Endothelial cell of hepatic sinusoid (primary cell): ENCODE measurements at regions not wholly inside any gene's neighbourhood (a gene's known extent, or its start where the extent isn't known, plus 50 kb on each side); places are given as distances from the start of the nearest gene placed in this dataset.

Source experiments
- in situ Hi-C: cut with HindIII; loops from 2 replicates; pipeline ENCODE4 v1.10.0; 2017; ENCODE audit warnings: low sequenced_read_pairs

- in situ Hi-C loops: no loop called here
Measured at GRCh38 chr20:4095639-4096038, 53.0 kb upstream of the SMOX start.

GRCh38 chr20:4091490-4092479 lies 56.8 kb upstream of the SMOX start:
- in situ Hi-C loops: no loop called here

DNA sequence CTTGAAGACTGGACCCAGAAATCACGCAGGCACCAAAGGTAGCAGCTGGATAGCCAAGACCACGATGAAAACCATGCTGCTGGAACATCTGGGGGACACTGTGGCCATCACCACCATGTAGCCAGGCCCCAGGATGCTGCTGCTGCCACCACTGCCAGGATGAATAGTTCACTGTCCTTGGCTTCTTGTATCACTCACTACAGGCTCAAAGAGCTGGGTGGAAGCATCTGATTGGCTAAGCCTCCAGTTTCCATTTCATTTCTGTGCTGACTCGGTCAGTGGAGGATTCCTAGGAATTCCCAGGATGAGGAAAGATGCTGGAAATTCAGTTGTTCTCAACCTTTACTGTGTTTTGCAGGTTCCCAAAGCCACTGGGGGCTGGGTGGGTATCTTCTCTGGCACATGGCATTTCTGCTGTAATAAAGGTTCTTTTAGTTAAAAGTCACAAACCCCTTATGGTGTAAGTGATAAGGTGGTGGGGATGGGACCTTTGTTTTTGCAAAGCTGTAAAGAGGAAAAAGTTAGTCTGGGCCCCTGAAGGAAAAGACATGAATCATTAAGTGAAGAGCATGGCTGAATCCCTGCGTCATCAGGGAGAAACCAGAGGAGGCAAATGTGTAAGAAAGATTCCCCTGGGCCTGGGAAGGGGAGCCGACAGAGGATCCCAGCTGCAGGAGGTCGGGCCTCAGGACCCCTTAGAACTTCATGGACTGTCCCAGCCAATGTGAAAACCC lies 57.7 kb upstream of the SMOX start:
- in situ Hi-C loops: no loop called here

GRCh38 chr20:4089756-4090487 lies 58.7 kb upstream of the SMOX start:
- in situ Hi-C loops: loop anchor here (5.0 to 10.0 kb wide), 3 partner anchors 73 to 355 kb away; partner anchors contain the start of genes HSPA12B and RNF24

DNA sequence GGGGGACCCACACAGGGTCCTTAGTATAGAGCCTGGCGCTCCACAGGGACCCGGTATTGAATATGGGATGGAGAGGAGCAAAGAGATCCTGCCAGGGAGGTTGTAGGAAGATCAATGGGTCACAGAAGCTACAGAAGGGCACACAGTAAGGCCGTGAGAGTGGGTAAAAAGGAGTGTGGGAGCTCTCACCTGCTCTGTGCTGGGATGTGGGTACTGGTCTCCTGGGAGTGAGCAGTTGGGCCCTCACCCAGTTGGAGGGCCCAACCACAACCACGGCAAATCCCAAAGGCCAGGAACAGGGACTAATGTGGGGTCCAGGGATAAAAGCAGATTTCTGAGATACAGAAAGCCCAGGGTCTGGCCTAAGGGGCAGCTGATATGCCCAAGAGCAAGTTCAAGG lies 59.9 kb upstream of the SMOX start:
- in situ Hi-C loops: loop anchor here (5.0 to 10.0 kb wide), 3 partner anchors 71 to 354 kb away; partner anchors contain the start of genes HSPA12B and RNF24

- in situ Hi-C loops: loop anchor here (5.0 to 10.0 kb wide), 3 partner anchors 71 to 353 kb away; partner anchors contain the start of genes HSPA12B and RNF24
Measured at GRCh38 chr20:4087923-4088322, 60.7 kb upstream of the SMOX start.

GRCh38 chr20:4086771-4087687 lies 61.6 kb upstream of the SMOX start:
- in situ Hi-C loops: loop anchor here (5.0 to 10.0 kb wide), 3 partner anchors 70 to 352 kb away; partner anchors contain the start of genes HSPA12B and RNF24

DNA sequence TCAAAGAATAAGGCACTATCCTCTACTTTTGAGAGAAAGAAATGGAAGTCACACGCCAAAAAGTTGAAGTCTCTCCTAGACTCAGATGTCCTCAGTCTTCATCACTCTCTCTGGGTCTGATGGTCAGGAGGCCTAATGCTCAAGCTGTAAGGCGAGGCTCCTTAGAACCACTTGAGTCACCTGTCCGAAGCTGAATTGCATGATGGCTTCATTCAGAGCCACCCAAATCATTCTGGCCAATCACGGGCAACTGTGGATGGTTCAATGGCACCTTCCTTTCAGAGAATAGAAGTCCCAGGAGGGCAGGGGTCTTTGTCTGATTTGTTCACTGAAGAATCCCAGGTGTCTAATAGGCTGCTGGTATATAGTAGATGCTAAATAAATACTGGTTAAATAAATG lies 63.9 kb upstream of the SMOX start:
- in situ Hi-C loops: loop anchor here (5.0 to 10.0 kb wide), 3 partner anchors 67 to 350 kb away; partner anchors contain the start of genes HSPA12B and RNF24

- in situ Hi-C loops: loop anchor here (10.0 kb wide), 1 partner anchor 349 kb away; the partner anchor contains the start of gene HSPA12B
Measured at GRCh38 chr20:4084096-4084495, 64.5 kb upstream of the SMOX start.

- in situ Hi-C loops: loop anchor here (10.0 kb wide), 1 partner anchor 348 kb away; the partner anchor contains the start of gene HSPA12B
Measured at GRCh38 chr20:4083098-4083865, 65.3 kb upstream of the SMOX start.

DNA sequence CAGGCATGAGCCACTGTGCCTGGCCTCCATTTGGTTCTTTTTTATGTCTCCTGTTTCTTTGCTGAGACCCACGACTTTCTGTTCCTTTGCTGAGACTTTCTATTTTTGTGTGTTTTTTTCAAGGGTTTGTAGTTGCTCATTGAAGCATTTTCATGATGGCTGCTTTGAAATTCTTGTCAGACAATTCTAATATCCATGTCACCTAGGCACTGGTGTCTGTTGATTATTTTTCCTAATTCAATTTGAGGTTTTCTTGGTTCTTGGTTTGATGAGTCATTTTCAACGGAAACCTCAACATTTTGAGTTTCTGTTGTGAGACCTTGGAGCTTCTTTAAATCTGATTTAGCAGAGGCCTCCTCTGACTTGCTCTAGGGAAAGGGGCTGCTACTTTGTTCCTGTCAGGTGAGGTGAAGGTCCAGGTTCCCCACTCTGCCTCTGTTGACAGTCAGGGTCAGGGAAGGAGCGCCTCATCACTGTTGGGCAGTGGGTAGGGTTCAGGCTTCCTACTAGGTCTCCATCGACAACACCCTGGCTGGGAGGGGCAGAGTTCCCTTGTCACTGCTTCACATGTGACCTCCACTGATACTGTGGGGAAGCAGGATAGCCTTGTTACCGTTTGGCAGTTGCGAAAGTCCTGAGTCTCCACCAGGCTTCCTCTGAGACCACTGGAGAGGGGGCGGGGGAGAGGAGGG lies 66.1 kb upstream of the SMOX start:
- in situ Hi-C loops: loop anchor here (10.0 kb wide), 1 partner anchor 348 kb away; the partner anchor contains the start of gene HSPA12B

DNA sequence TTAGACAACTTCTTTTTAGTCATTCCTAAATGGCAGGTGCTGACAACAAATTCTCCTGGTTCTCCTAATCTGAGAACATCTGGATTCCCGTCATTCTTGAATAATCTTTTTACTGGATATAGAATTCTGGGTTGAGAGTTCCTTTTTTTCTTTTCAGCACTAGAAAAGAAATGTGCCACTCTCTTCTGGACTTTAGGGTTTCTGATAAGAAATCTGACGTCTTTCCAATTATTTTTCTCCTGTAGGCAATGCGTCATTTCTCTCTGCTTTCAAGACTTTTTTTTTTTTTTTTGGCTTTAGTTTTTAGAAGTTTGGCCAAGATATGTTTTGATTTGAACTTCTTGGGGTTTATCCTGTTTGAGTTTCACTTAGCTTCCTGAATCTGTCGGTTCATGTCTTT lies 66.1 kb upstream of the RNF24 start:
- in situ Hi-C loops: loop anchor here (10.0 kb wide), 1 partner anchor 347 kb away; the partner anchor contains the start of gene HSPA12B

DNA sequence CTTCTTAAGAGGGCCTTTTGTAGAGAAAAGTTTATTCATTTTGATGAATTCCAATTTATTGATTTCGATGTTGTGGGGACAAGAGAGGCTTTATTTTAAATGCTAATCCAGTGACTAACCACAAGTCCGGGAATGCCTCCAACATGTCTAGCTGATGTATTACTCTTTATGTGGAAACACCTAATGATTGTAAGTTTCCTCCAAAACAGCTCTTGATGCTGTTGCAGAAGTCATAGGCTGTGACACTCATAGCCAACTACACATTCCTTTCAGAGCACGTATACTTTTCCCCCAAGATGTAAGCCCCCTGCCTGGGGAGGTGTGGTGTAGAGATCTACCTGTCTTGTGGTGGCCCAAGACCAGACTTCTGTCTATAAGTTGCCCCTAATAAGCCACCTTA lies 61.3 kb upstream of the RNF24 start:
- in situ Hi-C loops: no loop called here

DNA sequence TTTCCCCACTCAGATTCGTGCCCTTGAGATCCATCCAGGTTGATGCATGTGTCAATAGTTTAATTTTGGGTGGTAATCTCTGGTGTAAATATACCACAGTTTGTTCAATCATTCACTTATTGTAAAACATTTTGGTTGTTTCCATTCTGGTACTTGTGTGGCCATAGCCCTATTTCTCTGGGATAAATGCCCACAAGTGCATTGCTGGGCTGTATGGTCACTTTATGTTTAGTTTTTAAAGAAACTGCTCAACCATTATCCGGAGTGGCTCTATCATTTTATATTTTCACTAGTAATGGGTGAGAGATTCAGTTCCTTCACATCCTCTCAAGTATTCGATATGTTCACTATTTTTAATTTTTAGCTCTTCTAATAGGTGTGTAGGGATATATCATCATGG lies 60.7 kb upstream of the RNF24 start:
- in situ Hi-C loops: no loop called here

- in situ Hi-C loops: no loop called here
Measured at GRCh38 chr20:4074877-4075455, 59.6 kb upstream of the RNF24 start.

GRCh38 chr20:4073852-4074741 lies 58.7 kb upstream of the RNF24 start:
- in situ Hi-C loops: no loop called here
